ENCODE measurements at regions not wholly inside any gene's neighbourhood (a gene's known extent, or its start where the extent isn't known, plus 50 kb on each side); places are given as distances from the start of the nearest gene placed in this dataset.

DNA sequence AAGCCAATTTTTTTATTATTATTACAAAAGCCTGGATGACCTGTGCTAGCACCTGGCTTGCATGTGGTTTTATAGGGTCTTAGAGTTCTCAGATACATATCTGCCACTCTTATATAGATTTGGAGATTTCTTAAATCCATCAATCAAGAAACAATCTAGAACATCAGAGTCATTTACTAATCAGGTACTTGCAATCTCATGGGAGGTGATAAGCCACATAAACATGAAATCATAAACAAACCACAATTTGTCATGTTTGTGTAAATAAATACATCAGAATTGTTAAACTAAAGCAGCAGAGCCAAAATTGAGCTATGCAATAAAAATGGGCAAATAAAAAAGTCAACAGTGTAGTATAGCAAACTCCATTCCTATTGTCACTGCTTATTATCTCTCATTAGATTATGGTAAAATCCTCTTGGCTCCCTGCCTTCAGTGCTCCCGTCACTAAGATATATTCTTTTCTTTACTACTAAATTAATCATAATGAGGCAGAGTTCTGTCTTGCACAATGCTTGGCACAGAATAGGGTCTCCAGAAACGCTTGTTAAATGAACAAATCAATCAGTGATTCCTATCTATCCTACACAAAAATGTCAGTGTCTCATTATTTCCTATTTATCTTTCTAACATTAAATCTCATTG is 108.7 kb upstream of the TTC29 start:
- no peak for DNase-seq (ENCODE audit: low spot score)

DNA sequence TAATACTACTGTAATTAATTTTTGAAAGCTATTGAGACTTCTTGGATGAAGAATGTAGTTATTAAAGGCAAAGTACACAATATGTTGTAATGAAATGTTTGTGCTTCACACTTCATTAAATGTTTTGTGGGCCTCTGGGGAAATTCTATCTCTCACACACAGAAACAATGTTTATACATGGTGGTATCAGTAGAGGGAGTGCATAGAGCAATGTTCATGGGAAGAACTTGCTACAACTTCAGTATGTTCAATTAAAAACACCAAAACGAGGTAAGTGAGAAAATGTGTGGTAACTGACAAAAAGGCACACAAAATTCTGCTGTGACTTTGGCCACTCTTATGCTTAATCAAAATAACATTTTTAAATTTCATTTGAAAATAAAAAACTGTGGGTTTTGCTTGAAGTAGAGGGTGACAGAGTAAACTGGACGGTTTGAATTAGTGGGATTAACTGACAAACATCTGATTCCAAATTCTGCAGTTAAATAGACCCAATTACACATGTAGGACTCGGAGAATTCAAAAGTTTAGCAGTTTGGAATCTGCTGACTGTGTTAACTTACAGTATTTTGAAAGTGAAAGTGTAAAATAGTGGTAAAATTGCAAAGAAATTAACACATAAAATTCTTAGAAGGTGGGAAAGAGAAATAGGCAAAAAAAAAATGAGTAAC is 111.4 kb upstream of the TTC29 start:
- no peak for DNase-seq (ENCODE audit: low spot score)

DNA sequence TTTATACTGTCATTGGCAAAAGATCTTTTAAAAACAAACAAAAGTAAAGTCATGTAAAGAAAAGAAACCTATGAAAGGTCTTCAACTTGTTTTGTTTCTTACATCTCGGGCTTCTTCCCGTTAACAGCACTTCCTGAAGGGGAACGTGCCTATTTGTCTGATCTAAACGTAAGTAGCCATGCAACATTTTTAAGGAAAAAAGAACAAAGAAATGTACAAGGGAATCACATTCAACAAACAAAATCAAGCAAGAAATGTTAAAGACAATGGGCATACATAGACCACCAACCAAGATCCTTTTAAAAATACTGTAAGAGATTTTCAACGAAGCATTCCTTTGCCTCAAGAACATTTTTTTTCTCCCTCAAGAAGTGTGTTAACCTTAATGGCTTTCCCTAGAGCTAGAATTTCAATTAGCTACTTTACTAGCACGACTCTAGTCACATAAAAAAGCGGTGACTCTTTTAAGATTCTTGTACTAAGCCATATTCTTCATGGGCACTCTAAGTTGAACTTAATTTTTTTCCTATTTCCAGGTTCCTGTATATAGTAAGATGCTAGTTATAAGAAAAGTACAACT is 112.0 kb upstream of the TTC29 start:
- DNase-seq (ENCODE audit: low spot score): no peak

DNA sequence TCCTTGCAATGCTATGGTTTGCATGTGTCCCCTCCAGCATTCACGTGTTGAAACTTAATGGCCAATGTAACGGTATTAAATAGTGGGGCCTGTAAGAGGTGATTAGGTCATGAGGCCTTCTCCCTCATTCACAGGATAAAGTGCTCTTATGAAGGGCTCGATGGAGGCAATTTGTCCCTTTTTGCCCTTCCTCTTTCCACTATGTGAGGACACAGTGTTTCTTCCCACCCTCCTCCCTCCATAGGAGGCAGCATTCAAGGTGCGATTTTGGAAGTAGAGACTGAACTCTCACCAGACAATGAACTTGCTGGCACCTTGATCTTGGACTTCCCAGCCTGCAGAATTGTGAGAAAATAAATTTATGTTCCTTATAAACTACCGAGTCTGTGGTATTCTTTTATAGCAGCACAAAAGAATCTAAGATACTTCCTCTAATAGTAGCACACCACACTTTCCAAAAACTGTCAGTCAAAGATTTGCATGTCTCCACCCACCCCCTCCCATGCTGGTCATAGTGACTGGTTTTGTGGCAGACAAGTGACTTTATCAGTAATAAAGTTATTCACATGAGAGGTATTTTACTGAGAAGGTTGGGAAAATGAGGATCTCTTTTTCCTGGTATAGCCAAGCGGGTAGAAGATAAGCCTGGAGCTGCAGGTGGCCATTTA is 113.5 kb upstream of the TTC29 start:
- no peak for DNase-seq (ENCODE audit: low spot score)

DNA sequence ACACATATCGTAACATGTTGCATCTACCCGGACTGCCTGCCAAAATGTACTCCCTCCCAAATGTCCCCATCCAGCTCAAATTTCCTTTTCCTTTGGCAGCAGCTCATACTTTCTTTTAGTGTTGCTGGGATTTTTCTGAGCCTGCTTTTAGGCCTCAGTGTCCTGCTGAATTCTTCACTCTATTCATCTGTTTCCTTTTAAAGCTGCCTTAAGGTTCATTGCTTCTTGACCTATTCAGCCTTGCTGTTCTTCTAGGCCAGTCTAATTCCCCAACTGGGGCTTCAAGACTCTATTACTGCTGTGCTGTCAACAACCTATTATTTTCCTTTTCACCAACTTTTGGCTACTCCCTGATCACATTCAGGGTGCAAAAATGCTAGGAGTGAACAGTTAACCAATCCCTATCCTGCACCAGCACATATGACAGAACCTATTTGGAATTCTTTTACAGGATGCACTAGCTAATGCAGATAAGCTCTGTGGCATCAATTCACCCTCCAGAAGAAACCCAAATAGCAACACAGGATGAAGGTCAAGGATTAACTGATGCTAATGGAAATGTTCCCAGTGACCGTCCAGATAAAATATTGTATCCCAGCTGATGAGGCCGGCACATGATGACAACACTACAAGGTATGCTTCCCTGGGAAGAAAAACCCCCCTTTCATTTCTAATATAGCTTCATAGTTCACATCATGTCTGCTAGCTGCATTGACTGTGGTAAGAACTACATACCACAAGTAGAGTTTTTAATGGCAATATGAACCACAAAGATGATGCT is 114.7 kb upstream of the TTC29 start:
- no peak for DNase-seq (ENCODE audit: low spot score)

DNA sequence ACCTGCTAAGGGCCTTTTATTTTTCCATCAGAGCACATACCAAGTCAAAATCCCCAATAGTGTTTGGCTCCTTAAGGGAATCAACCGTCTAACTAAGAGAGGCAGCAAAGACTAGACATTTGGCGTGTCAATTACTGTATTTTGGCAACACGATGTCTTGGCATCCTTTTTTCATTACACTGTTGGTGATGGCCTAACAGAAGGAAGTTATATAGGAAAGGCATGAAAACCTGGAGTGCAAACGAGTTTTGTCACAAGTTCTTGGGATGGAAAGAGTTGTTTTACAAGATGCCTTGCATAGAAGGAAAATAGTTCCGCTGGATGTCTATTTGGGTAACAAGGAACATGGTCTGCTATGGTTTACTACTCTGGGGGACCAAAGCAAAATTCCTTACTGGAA is 119.2 kb upstream of the TTC29 start:
- DNase-seq (ENCODE audit: low spot score): no peak

DNA sequence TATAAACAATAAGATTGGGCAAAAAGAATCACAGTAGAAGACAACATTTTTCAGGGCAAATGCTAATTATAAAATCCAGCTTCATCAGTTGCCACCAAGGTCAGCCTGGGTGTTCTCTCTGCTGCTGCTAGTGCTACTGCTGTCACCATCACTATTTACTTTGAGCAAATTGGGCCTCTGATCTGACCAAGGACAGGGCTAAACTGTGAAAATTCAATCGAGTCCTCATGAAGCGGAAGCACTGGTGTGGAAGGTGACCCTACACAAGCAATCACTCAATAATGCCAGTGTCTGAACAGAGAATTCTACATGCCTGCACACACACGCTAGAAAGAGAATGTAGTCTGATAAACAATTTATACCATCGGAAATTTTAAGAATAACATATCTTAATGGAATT is 122.9 kb upstream of the TTC29 start:
- DNase-seq (ENCODE audit: low spot score): no peak

DNA sequence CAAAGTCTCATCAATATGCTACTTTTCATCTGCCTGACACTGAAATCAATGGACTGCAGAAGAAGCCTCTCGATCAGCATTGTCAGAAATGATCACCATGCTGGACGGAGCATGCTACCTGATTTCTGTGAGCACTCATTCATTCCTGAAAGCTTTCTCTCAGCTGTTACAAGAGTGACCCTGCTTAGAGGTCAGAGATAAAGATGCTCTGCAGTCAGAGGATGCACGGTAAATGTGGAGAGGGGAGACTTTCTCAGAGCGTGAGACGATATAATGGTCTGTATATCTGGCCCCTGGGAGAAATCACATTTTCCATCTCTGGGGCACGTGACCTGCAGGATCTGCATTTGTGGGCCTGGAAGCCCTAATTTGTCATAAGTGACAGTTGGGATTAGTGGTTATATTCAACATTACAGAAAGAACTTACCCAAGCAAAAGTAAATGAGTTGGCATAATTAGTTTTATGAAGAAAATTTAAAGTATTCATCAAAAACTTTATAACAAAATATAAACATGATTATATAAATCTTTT is 125.6 kb upstream of the TTC29 start:
- no peak for DNase-seq (ENCODE audit: low spot score)

DNA sequence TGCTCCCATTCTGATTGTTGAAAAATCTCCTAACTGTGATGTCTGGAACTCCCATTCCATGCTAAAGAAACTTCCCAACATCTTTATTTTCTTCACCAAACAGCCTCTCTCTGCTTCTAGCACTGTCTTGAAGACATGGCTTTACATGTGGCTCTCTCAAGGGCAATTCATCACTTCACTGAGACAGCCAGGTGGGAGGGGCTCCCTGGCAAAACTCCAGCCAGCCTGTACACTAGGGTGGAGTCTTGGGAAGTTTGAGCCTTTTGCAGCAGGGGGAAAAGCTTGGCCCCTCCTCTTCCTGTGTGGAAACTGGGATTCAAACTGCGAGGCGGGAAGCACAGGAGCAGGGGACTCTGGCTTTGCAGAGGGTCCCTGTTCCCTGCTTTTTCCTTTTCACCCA is 130.5 kb upstream of the TTC29 start:
- DNase-seq (ENCODE audit: low spot score): no peak

DNA sequence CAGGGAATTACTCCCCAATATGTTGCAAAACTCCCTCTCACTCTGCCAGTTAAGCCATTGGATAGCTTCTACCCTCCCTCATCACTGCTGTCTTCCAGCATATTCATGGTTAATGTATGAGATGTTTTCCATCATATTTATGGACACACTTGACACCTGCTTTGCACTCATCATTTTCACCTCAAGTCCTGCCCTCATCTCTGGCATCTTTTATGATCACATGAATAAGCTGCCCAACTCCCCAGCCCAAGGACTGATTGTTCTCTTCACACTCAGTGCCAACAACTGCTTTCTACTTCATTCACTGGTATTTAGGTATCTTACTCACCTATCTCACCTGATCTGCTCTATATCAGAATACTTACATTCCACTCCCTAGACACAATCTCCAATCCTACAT is 131.1 kb upstream of the TTC29 start:
- DNase-seq (ENCODE audit: low spot score): no peak

DNA sequence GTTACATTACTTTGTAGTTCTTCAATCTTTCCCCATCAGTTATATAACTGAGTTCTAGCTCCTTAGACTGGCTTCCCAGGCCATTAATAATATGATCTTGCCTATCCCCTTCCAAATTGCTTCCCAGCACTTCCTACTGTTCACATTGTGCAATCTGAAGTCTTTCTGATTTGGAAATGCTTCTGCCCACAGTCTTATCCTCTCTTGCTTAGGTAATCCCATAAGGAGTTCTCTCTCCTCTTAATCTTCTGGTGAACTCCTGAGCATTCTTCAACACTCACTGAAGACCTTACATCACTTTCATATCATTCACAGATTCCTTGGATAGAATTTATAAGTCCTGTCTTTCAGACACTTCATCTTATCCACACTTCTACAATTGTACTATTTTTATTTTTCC is 132.7 kb upstream of the TTC29 start:
- DNase-seq (ENCODE audit: low spot score): no peak

DNA sequence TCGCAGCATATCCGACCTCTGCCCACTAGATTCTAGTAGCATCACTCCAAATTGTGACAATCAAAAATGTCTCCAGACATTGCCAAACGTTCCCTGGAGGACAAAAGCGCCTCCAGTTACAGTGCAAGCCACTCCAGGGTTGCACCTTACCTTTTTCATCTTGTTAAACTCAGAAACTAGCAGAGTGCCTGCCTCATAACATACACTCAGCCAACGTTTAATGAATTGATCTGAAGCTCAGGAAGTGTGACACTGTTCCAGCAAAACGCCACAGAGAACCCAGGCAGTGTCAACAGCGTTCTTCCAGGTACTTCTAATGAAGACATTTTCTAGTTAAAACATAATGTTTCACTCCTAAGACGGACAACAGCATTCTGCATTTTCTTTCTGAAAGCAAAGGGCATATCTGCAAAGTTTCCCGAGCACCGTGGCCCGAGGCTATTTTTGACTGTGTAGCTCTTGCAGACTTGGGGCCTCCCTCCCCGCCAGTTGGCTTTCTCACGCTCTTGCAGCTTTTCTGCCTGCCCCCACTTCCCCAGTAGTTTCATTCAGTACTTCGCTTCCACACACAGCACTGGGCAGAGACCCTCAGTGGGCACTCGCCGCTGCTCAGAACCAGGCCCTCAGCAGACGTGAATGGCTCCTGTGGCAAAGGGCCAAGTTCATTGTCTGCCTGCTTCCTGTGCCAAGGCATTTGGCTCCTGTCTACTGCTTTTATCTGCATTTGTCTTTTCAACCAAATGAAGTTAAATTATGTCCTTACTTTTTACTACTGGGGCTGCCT is 133.4 kb upstream of the TTC29 start:
- no peak for DNase-seq (ENCODE audit: low spot score)

DNA sequence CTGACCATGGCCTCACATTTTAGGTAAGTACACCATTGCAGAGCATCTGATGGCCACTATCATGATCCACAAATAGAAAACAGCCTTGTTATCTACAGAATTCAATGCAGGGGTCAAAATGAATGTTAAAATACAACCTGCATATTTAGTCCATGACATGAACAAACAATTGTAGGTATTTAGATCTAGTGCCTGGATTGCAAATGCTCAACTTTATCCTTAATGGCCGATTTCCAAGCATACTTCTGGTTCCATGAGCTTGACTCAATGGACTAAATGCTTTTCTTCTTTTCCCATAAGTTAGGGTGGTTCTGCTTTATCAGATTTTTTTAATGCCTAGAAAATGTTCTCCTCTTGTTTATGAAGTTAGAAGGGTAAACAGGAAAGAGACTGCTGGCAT is 139.2 kb upstream of the TTC29 start:
- no peak for DNase-seq (ENCODE audit: low spot score)

DNA sequence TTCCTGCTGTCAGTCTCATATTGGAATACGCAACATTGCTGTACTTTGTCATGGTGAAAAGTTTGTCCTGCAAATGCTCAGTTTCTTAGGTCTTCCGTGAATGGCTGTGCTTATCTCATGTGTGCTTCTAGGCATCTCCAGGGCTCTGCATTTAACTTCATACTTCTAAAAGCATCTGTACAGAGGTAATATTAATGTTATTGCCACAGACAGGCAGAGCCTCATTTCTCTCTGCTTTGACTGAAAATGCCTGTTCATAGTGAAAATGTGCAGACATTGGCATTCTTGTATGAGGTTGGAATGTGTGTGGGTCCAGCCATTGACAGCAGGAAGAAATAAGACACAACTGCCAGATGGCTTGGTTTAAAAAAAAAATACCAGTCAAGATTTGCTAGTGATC is 140.1 kb upstream of the TTC29 start:
- DNase-seq (ENCODE audit: low spot score): no peak

DNA sequence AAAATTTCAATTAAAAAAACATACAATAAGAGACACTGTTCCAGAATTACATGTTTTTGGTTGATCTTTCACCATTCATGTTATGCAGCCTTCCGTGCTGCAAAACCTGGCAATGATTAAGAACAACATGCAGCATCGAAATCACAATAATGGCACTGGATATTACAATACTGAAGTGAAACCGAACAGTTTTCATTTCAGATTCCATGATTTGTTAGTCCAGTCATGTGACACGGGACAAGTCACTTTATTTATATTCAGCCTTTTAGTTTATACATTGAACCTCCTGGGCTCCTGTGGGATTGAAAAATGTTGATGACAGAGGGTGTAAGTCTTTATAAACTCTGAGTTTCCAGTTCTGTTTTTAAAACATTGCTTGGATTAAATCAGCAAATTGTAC is 142.5 kb upstream of the TTC29 start:
- DNase-seq (ENCODE audit: low spot score): no peak

DNA sequence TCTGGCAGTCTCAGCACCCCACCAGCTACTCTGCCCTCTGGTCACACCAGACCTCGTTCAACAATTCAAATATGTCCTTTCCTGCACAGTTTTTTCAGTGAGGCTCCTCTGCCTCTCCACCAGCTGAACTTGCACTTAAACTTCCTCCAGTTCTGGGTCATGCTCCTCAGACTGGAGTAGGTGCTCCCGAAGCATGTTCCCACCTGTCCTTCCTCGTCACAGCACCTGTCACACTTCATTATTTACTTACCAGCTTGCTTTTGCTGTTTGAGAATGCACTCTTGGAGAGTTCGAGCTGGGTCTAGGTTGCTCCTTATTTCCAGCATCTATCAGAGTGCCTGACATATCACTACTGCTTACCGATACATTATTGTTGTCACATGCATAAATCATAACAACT is 144.8 kb upstream of the TTC29 start:
- no peak for DNase-seq (ENCODE audit: low spot score)

DNA sequence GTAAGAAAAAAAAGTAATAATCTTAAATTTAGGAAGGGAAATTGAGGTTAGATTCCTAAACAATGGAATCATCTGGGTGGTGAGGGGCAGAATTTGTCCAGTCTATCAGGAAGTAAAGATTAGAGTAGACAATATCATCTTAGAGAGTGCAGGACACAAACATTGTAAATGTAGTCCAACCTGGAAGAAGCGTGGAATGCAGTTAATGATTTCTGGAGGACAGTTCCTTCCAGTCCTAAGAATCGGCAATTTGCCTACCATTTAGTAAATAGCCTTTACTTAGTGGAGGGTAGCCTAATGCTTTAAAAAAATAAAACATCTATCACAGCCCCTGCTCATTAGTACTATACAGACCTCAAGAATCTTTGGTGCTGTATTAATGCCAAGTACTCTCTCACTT is 147.5 kb upstream of the TTC29 start:
- DNase-seq (ENCODE audit: low spot score): no peak

DNA sequence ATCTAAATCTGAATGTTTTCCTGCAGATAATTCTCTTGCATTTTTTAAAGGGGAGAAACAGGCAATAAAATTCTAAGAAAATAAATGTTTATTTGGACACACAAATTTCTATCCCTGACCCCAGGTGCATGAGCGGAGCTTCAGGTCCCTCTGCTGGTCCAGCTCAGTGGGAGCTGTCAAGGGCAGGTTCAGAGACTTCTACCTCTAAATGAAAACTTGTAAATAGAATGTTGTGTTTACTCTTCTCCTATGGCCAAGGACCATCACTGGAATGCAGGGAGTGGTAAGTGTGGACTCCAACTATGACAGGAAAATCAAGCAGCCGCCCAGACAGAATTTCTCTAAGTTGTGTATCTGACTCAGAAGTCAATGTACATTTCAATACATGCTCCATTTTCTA is 148.6 kb upstream of the TTC29 start:
- no peak for DNase-seq (ENCODE audit: low spot score)

DNA sequence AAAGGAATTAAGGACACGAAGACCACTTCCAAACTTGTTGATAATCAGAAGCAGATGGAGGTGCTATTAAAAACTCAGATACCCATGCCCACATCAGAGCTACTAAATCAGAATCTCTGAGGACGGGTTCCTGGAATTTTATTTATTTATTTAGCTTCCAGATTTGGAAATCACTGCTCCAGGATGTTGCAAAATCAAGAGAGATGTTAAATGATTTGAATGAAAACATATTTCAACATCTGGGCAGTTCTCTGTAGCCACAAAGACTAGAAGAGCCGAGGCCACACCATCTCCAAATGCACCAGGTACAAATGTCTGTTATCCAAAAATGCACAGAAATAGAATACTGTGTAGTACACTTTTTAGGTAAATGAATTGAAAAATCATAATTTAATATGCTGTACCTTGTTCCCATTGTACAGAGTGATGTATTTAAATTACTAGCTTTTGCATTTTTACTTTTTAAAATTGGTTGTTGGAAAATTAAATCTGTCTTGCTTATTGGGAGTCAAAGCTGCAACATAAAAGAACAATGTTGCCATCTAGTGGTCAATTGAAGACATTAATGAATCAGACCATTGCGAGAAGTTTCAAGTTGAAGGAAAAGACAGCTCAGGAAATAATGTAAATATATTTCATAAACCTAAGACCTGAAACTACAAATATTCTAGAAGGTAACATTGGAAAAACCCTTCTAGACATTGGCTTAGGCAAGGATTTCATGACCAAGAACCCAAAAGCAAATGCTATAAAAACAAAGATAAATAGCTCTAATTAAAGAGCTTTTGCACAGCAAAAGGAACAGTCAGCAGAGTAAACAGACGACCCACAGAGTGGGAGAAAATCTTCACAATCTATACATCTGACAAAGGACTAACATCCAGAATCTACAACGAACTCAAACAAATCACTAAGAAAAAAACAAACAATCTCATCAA is 151.3 kb upstream of the TTC29 start:
- peak; percentile 57 for DNase-seq (ENCODE audit: low spot score)

DNA sequence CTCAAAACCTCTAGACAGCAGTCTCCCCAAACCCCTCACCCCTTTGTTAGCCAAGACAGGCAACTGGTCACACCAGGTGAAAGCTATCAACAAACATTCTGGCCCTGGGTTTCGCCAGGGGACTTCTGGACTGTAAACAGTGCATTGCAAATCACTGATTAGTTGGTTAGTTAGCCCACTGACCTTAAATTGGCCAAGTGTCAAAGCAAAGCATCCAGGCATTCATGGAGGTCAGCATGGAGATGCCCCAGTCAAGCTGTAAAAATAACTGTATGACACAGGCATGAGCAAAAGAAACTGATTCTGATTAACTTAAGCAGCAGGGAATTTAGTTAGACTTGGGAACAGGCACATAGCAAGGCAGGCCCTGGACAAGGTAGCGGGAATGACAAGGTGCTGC is 156.0 kb upstream of the TTC29 start:
- DNase-seq (ENCODE audit: low spot score): no peak

Data from COLO829 (cell line).